ENCODE measurements at regions not wholly inside any gene's neighbourhood (a gene's known extent, or its start where the extent isn't known, plus 50 kb on each side); places are given as distances from the start of the nearest gene placed in this dataset.

DNA sequence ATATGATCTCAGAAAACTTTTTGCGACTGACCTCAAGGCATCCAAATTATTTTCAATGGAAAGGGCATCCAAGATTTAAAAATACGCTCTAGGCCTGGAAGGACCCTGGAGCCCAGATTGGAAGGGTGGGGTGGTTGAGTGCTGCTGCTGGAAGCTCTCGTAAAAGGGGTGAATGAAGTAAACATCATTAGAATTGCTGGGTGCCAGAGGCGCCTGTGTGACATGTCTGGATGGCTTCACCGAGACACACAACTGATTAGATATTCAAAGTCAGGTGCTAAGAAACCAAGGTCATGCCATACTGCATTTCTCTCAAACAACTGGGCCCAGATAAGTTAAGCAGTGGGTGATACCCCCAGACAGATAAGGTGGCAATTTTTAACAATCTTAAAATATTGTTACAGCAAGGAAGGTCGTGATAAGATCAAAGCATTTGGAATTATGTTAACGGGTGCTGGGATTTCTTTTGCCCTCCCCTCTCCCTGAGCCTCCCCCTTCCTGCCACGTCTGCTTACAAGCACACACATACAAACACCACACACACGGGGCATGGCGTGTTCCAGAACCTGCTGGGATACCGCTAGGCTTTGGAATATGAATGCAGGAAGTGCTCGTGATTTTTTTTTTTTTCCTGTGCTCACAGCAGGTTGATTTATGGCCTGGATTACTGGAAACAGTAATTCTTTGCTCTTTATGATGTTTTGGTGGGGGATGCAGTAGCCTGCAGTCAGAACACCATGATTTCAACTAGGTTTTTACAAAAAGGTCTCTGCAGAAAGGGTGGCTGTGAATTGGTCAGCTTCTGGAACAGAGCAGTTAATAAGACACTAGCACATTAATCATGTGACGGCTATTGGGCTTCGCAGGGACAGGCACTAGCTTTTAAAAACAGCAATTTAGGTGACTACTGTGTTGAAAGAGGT lies 551.2 kb downstream of the QKI start:
- peak overlapping the region; percentile 14 for H3K27ac ChIP-seq (ENCODE audit: low read length, poor library complexity, severe bottlenecking)
- H4K91ac ChIP-seq (ENCODE audit: low read length) = no peak overlapping the region
- H3K36me3 ChIP-seq (ENCODE audit: control insufficient read depth in 1 of 2, insufficient read depth in 2 of 2, low read depth in 1 of 2, low read length in 2 of 2) = no peaks in the 10 kb centered on the region
- no peak overlapping the region for H3K4ac ChIP-seq (ENCODE audit: low read depth in 1 of 2, low read length in 2 of 2)
- no peak overlapping the region for H2BK5ac ChIP-seq (ENCODE audit: low read depth, low read length, poor library complexity, severe bottlenecking)
- H3K4me2 ChIP-seq (ENCODE audit: low read length, poor library complexity, severe bottlenecking) = peak overlapping the region; percentile 40
- no peak overlapping the region for H4K8ac ChIP-seq (ENCODE audit: low read length)
- H3K4me3 ChIP-seq (ENCODE audit: insufficient read depth in 1 of 2, low read depth in 1 of 2, low read length in 2 of 2) = no peak overlapping the region
- H2BK15ac ChIP-seq (ENCODE audit: low read depth, poor library complexity, severe bottlenecking) = no peak overlapping the region
- no peaks in the 10 kb centered on the region for H3K9me3 ChIP-seq (ENCODE audit: control insufficient read depth, low read length)
- H2BK12ac ChIP-seq (ENCODE audit: low read length in 2 of 2) = no peak overlapping the region
- H3K4me1 ChIP-seq (ENCODE audit: control insufficient read depth, insufficient read depth, low read depth, low read length) = peaks cover 3% of the 10 kb centered on the region
- H3K9ac ChIP-seq (ENCODE audit: low read length) = no peak overlapping the region
- no peak overlapping the region for H3K14ac ChIP-seq (ENCODE audit: low read length in 2 of 2)
- no peak overlapping the region for H2BK120ac ChIP-seq (ENCODE audit: low read depth, low read length)
- peak; percentile 56 for DNase-seq
- WGBS = 41% methylated on average over 10 of the region's 14 CpGs
- no peak overlapping the region for H2AFZ ChIP-seq (ENCODE audit: low read depth, low read length)
- H3K79me1 ChIP-seq (replicated peaks; ENCODE audit: low read length, poor library complexity, severe bottlenecking) = no peaks in the 10 kb centered on the region
- no peak overlapping the region for H3K18ac ChIP-seq (ENCODE audit: low read depth in 1 of 2, low read length in 2 of 2)
- peak overlapping the region; percentile 64 for H2AK5ac ChIP-seq (ENCODE audit: low read length, severe bottlenecking)
- no peaks in the 10 kb centered on the region for H3K27me3 ChIP-seq (ENCODE audit: control insufficient read depth in 1 of 2, insufficient read depth in 1 of 2, low read length in 2 of 2)
- no peak overlapping the region for H3K23ac ChIP-seq (ENCODE audit: low read length in 2 of 2)

DNA sequence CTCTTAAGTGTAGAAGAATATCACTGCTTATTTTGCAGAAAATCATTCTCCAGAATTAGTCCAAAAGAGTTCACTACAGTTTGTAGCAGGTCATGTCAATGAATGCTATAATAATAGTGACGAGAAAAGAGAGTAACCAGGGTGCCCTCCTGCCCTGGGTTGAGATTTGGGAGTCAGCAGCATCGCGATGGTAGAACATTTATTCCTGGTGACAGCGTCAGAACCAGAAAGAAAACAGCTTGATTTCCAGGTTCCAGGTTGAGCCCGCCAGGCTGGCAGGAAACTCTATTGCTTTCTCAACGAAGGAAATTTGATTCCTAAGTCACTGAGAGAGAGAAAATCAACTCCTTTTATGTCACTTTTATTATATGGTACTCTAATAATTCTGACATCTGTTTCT lies 550.3 kb downstream of the QKI start:
- Histone ChIP-seq H3K4ac (ENCODE audit: low read depth in 1 of 2, low read length in 2 of 2) (no peak overlapping the region), H3K4me3 (ENCODE audit: insufficient read depth in 1 of 2, low read depth in 1 of 2, low read length in 2 of 2) (no peak overlapping the region), H3K4me2 (ENCODE audit: low read length, poor library complexity, severe bottlenecking) (no peak overlapping the region), H3K23ac (ENCODE audit: low read length in 2 of 2) (no peak overlapping the region), H3K27me3 (ENCODE audit: control insufficient read depth in 1 of 2, insufficient read depth in 1 of 2, low read length in 2 of 2) (peaks cover 0 to 4% of the 10 kb centered on the region in 2 experiments), H3K9me3 (ENCODE audit: control insufficient read depth, low read length) (no peaks in the 10 kb centered on the region), H3K4me1 (ENCODE audit: control insufficient read depth, insufficient read depth, low read depth, low read length) (peaks cover 3% of the 10 kb centered on the region), H3K18ac (ENCODE audit: low read depth in 1 of 2, low read length in 2 of 2) (no peak overlapping the region), H2BK120ac (ENCODE audit: low read depth, low read length) (no peak overlapping the region), H2AFZ (ENCODE audit: low read depth, low read length) (no peak overlapping the region), H4K91ac (ENCODE audit: low read length) (no peak overlapping the region), H2BK12ac (ENCODE audit: low read length in 2 of 2) (no peak overlapping the region), H3K27ac (ENCODE audit: low read length, poor library complexity, severe bottlenecking) (no peak overlapping the region), H4K8ac (ENCODE audit: low read length) (no peak overlapping the region), H2AK5ac (ENCODE audit: low read length, severe bottlenecking) (no peak overlapping the region), H2BK5ac (ENCODE audit: low read depth, low read length, poor library complexity, severe bottlenecking) (no peak overlapping the region), H3K9ac (ENCODE audit: low read length) (no peak overlapping the region), H3K79me1 (replicated peaks; ENCODE audit: low read length, poor library complexity, severe bottlenecking) (no peaks in the 10 kb centered on the region), H3K36me3 (ENCODE audit: control insufficient read depth in 1 of 2, insufficient read depth in 2 of 2, low read depth in 1 of 2, low read length in 2 of 2) (no peaks in the 10 kb centered on the region), H2BK15ac (ENCODE audit: low read depth, poor library complexity, severe bottlenecking) (no peak overlapping the region), H3K14ac (ENCODE audit: low read length in 2 of 2) (no peak overlapping the region)
- no peak for DNase-seq
- WGBS = 91% methylated on average over 5 of the region's 6 CpGs

- H3K9me3 ChIP-seq (ENCODE audit: control insufficient read depth, low read length) = no peaks in the 10 kb centered on the region
- no peak overlapping the region for H3K23ac ChIP-seq (ENCODE audit: low read length in 2 of 2)
- no peak overlapping the region for H2AK5ac ChIP-seq (ENCODE audit: low read length, severe bottlenecking)
- peak overlapping the region; percentile 56 for H4K8ac ChIP-seq (ENCODE audit: low read length)
- H3K18ac ChIP-seq (ENCODE audit: low read depth in 1 of 2, low read length in 2 of 2) = no peak overlapping the region
- DNase-seq = peak; percentile 12
- no peak overlapping the region for H2AFZ ChIP-seq (ENCODE audit: low read depth, low read length)
- H2BK120ac ChIP-seq (ENCODE audit: low read depth, low read length) = no peak overlapping the region
- peaks cover 0 to 4% of the 10 kb centered on the region in 2 experiments for H3K27me3 ChIP-seq (ENCODE audit: control insufficient read depth in 1 of 2, insufficient read depth in 1 of 2, low read length in 2 of 2)
- H3K4ac ChIP-seq (ENCODE audit: low read depth in 1 of 2, low read length in 2 of 2) = no peak overlapping the region
- peaks cover 8% of the 10 kb centered on the region for H3K4me1 ChIP-seq (ENCODE audit: control insufficient read depth, insufficient read depth, low read depth, low read length)
- no peak overlapping the region for H2BK12ac ChIP-seq (ENCODE audit: low read length in 2 of 2)
- no peaks in the 10 kb centered on the region for H3K36me3 ChIP-seq (ENCODE audit: control insufficient read depth in 1 of 2, insufficient read depth in 2 of 2, low read depth in 1 of 2, low read length in 2 of 2)
- H3K79me1 ChIP-seq (replicated peaks; ENCODE audit: low read length, poor library complexity, severe bottlenecking) = no peaks in the 10 kb centered on the region
- 52% methylated on average over 16 of the region's 23 CpGs for WGBS
- no peak overlapping the region for H3K9ac ChIP-seq (ENCODE audit: low read length)
- no peak overlapping the region for H3K27ac ChIP-seq (ENCODE audit: low read length, poor library complexity, severe bottlenecking)
- no peak overlapping the region for H3K4me2 ChIP-seq (ENCODE audit: low read length, poor library complexity, severe bottlenecking)
- no peak overlapping the region for H3K14ac ChIP-seq (ENCODE audit: low read length in 2 of 2)
- no peak overlapping the region for H2BK15ac ChIP-seq (ENCODE audit: low read depth, poor library complexity, severe bottlenecking)
- H3K4me3 ChIP-seq (ENCODE audit: insufficient read depth in 1 of 2, low read depth in 1 of 2, low read length in 2 of 2) = no peak overlapping the region
- H4K91ac ChIP-seq (ENCODE audit: low read length) = no peak overlapping the region
- no peak overlapping the region for H2BK5ac ChIP-seq (ENCODE audit: low read depth, low read length, poor library complexity, severe bottlenecking)
Observed at GRCh38 chr6:163963205-163964120, 548.9 kb downstream of the QKI start.

DNA sequence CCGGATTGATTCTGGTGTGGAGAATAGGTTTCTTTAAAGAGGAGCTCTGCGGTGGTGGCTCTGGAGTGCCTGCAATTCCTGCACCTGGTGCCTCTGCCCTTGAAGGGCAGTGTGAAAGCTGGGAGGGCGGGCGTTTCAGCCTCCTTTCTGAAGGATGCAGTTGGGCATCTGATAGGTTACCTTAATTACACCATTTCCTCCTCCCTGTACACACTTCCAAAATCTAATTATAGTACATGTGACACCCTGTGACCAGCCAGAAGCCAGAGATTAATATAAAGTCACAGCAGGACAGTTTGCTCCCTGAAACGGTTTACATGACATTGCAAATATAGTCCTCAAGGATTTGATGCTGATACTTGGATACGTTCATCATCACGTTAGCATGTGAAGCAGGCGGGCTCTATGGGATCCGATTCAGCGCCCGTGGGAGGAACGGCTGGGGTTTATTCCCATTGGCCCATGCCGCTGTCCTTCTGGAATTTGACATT lies 548.2 kb downstream of the QKI start:
- Histone ChIP-seq H3K4me2 (ENCODE audit: low read length, poor library complexity, severe bottlenecking) (no peak overlapping the region), H3K4ac (ENCODE audit: low read depth in 1 of 2, low read length in 2 of 2) (no peak overlapping the region), H3K4me3 (ENCODE audit: insufficient read depth in 1 of 2, low read depth in 1 of 2, low read length in 2 of 2) (no peak overlapping the region), H3K18ac (ENCODE audit: low read depth in 1 of 2, low read length in 2 of 2) (no peak overlapping the region), H2BK12ac (ENCODE audit: low read length in 2 of 2) (no peak overlapping the region), H3K36me3 (ENCODE audit: control insufficient read depth in 1 of 2, insufficient read depth in 2 of 2, low read depth in 1 of 2, low read length in 2 of 2) (no peaks in the 10 kb centered on the region), H3K14ac (ENCODE audit: low read length in 2 of 2) (no peak overlapping the region), H4K8ac (ENCODE audit: low read length) (no peak overlapping the region), H2BK5ac (ENCODE audit: low read depth, low read length, poor library complexity, severe bottlenecking) (no peak overlapping the region), H3K79me1 (replicated peaks; ENCODE audit: low read length, poor library complexity, severe bottlenecking) (no peaks in the 10 kb centered on the region), H3K9ac (ENCODE audit: low read length) (no peak overlapping the region), H2BK120ac (ENCODE audit: low read depth, low read length) (no peak overlapping the region), H4K91ac (ENCODE audit: low read length) (no peak overlapping the region), H3K23ac (ENCODE audit: low read length in 2 of 2) (no peak overlapping the region), H3K9me3 (ENCODE audit: control insufficient read depth, low read length) (no peaks in the 10 kb centered on the region), H2AFZ (ENCODE audit: low read depth, low read length) (no peak overlapping the region), H2BK15ac (ENCODE audit: low read depth, poor library complexity, severe bottlenecking) (no peak overlapping the region), H3K4me1 (ENCODE audit: control insufficient read depth, insufficient read depth, low read depth, low read length) (peaks cover 10% of the 10 kb centered on the region), H2AK5ac (ENCODE audit: low read length, severe bottlenecking) (no peak overlapping the region), H3K27me3 (ENCODE audit: control insufficient read depth in 1 of 2, insufficient read depth in 1 of 2, low read length in 2 of 2) (peaks cover 0 to 4% of the 10 kb centered on the region in 2 experiments), H3K27ac (ENCODE audit: low read length, poor library complexity, severe bottlenecking) (no peak overlapping the region)
- 93% methylated on average over 12 of the region's 13 CpGs for WGBS
- DNase-seq = no peak
